GM18502 (cell line): ENCODE measurements at regions not wholly inside any gene's neighbourhood (a gene's known extent, or its start where the extent isn't known, plus 50 kb on each side); places are given as distances from the start of the nearest gene placed in this dataset.
"Not testable (repeated sequence)": the region's sequence is repeated elsewhere in the genome, so short reads cannot be mapped to it uniquely, and the experiment has no call there.

ENCODE experiments used
- ATAC-seq: cut with Tn5 transposase; IDR thresholded peaks from one replicate; pipeline ENCODE4 v1.9.1; 2021; ENCODE audit warnings: mild to moderate bottlenecking; ENCODE audit not compliant: unreplicated experiment, poor library complexity

GRCh38 chr2:89106369-89107019 lies 415.0 kb downstream of the RPIA start:
- ATAC-seq = peak; percentile 55

GRCh38 chr2:89112434-89112833 lies 421.0 kb downstream of the RPIA start:
- not testable (repeated sequence) for ATAC-seq

- ATAC-seq = not testable (repeated sequence)
These were observed 421.8 kb downstream of the RPIA start for GRCh38 chr2:89113286-89113685.

- not testable (repeated sequence) for ATAC-seq
These were observed 438.0 kb downstream of the RPIA start for GRCh38 chr2:89129440-89129839.

- ATAC-seq = not testable (repeated sequence)
These were observed 439.3 kb downstream of the RPIA start for GRCh38 chr2:89130665-89131308.

GRCh38 chr2:89142959-89143358 lies 451.5 kb downstream of the RPIA start:
- not testable (repeated sequence) for ATAC-seq

GRCh38 chr2:89145342-89145741 lies 453.9 kb downstream of the RPIA start:
- not testable (repeated sequence) for ATAC-seq

GRCh38 chr2:89148256-89148655 lies 456.8 kb downstream of the RPIA start:
- not testable (repeated sequence) for ATAC-seq

GRCh38 chr2:89151699-89152098 lies 460.2 kb downstream of the RPIA start:
- not testable (repeated sequence) for ATAC-seq

GRCh38 chr2:89152501-89152900 lies 461.0 kb downstream of the RPIA start:
- not testable (repeated sequence) for ATAC-seq

GRCh38 chr2:89153210-89153609 lies 461.7 kb downstream of the RPIA start:
- not testable (repeated sequence) for ATAC-seq

GRCh38 chr2:89154247-89154682 lies 462.8 kb downstream of the RPIA start:
- not testable (repeated sequence) for ATAC-seq

- not testable (repeated sequence) for ATAC-seq
These were observed 468.8 kb downstream of the RPIA start for GRCh38 chr2:89160306-89160705.

- not testable (repeated sequence) for ATAC-seq
These were observed 470.2 kb downstream of the RPIA start for GRCh38 chr2:89161626-89162025.

GRCh38 chr2:89170506-89171173 lies 479.2 kb downstream of the RPIA start:
- not testable (repeated sequence) for ATAC-seq

- ATAC-seq = not testable (repeated sequence)
These were observed 479.7 kb downstream of the RPIA start for GRCh38 chr2:89171174-89171519.

GRCh38 chr2:89177004-89177403 lies 485.5 kb downstream of the RPIA start:
- not testable (repeated sequence) for ATAC-seq

GRCh38 chr2:89182221-89182620 lies 490.7 kb downstream of the RPIA start:
- ATAC-seq = not testable (repeated sequence)

GRCh38 chr2:89184746-89185145 lies 493.3 kb downstream of the RPIA start:
- ATAC-seq = not testable (repeated sequence)

GRCh38 chr2:89195636-89196251 lies 504.3 kb downstream of the RPIA start:
- ATAC-seq = not testable (repeated sequence)

- not testable (repeated sequence) for ATAC-seq
These were observed 505.2 kb downstream of the RPIA start for GRCh38 chr2:89196719-89197118.
